Calu3 (cell line): ENCODE measurements at regions not wholly inside any gene's neighbourhood (a gene's known extent, or its start where the extent isn't known, plus 50 kb on each side); places are given as distances from the start of the nearest gene placed in this dataset.

Experiments used
- BruUV-seq: library from RNA; stranded (reverse); fragments of 400-500 nt; replicated peaks from 2 replicates; lab custom pipeline; 2021; lab: Mats Ljungman, UMichigan
- CTCF ChIA-PET: fragments of 300-600 bp; sonication (Branson Sonifier 250); formaldehyde crosslinking; loops from one replicate; lab custom pipeline; 2022; ENCODE audit warnings: antibody characterized with exemption; lab: Charles Lee
- DNase-seq: peaks from one replicate; pipeline ENCODE4 v3.0.0; 2022
- H3K27ac Mint-ChIP-seq: one replicate; pipeline ENCODE4 v1.8.0; 2022; ENCODE audit warnings: mixed read lengths; ENCODE audit not compliant: unreplicated experiment
- H3K27me3 Mint-ChIP-seq: one replicate; pipeline ENCODE4 v1.8.0; 2022; ENCODE audit warnings: mixed read lengths; ENCODE audit not compliant: unreplicated experiment
- H3K36me3 Mint-ChIP-seq: one replicate; pipeline ENCODE4 v1.8.0; 2022; ENCODE audit warnings: mild to moderate bottlenecking, moderate library complexity, mixed read lengths; ENCODE audit not compliant: insufficient read depth, unreplicated experiment
- H3K4me1 Mint-ChIP-seq: one replicate; pipeline ENCODE4 v1.8.0; 2022; ENCODE audit warnings: mild to moderate bottlenecking, low read depth, mixed read lengths; ENCODE audit not compliant: unreplicated experiment
- H3K4me3 Mint-ChIP-seq: one replicate; pipeline ENCODE4 v1.8.0; 2022; ENCODE audit warnings: mild to moderate bottlenecking, low read depth, moderate library complexity, mixed read lengths; ENCODE audit not compliant: unreplicated experiment
- H3K9me3 Mint-ChIP-seq: one replicate; pipeline ENCODE4 v1.8.0; 2022; ENCODE audit warnings: low read depth, mixed read lengths; ENCODE audit not compliant: unreplicated experiment
- CTCF ChIP-seq: fragments of 200-600 bp; IDR thresholded peaks from one replicate; pipeline ENCODE4 v1.8.0; 2022; ENCODE audit warnings: antibody characterized with exemption; ENCODE audit not compliant: unreplicated experiment
- intact Hi-C: fragments of 100-400 bp; cut with micrococcal nuclease; formaldehyde crosslinking; loops from one replicate; pipeline ENCODE4 v1.10.0; 2022; ENCODE audit not compliant: unreplicated experiment

DNA sequence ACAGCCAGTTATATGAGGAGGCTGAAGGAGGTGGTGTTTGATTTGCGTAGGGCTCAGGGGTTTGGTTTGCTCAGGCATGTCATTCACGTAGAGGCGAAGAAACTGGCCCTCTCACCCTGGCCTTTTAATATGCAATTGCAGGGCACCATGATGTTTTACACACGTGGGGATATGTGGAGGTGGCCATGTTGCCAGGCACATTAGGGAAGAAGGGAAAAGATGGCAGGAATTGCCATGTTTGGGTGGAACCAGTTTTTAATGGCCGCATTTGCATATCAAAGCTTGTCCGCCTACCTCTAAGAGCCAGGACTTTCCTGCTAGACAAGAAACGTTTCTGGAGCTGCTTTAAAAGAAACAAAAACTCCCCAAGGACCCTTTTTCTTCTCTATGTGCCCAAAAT is 1483.7 kb upstream of the GOT2 start:
- no peaks in the 10 kb centered on the region for H3K27me3 Mint-ChIP-seq
- BruUV-seq: no TSS peak
- no peaks in the 10 kb centered on the region for H3K4me1 Mint-ChIP-seq
- H3K4me3 Mint-ChIP-seq: no peak overlapping the region
- no peak for DNase-seq
- CTCF ChIA-PET: no interaction called here
- peaks cover 4% of the 10 kb centered on the region for H3K9me3 Mint-ChIP-seq
- intact Hi-C loops: no loop called here
- no peak for TF ChIP-seq CTCF
- H3K36me3 Mint-ChIP-seq: no peaks in the 10 kb centered on the region
- no peak overlapping the region for H3K27ac Mint-ChIP-seq

DNA sequence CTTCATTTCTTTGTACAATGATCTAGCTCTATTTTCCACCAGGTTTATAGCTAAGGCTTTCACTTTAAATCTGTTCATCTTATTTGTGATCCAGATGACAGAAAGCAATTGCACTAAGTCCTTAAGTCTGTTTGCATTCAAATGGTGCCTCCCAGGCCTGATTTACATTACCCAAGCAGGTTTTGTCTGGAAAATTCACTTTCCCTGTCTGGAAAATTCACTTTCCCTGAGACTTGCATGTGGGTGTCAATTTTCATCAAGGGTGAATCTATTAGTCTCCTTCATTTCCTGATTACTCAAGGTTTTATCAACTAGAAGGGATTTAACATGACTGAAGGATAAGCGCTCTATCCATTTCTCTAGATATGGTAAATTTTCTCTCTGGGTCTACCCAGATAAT is 1480.2 kb upstream of the GOT2 start:
- no peak overlapping the region for H3K27ac Mint-ChIP-seq
- no peak overlapping the region for H3K4me3 Mint-ChIP-seq
- H3K4me1 Mint-ChIP-seq: no peaks in the 10 kb centered on the region
- DNase-seq: no peak
- H3K27me3 Mint-ChIP-seq: no peaks in the 10 kb centered on the region
- intact Hi-C loops: no loop called here
- no peak for TF ChIP-seq CTCF
- no peaks in the 10 kb centered on the region for H3K36me3 Mint-ChIP-seq
- H3K9me3 Mint-ChIP-seq: peaks cover 10% of the 10 kb centered on the region
- CTCF ChIA-PET: interaction anchor here (0.9 kb wide), 1 partner anchor 564 kb away, joined by 8 read pairs; no protein-coding TSS in a partner anchor
- no TSS peak for BruUV-seq

- no TSS peak for BruUV-seq
- no peak overlapping the region for H3K27ac Mint-ChIP-seq
Observed at GRCh38 chr16:60206516-60206915, 1472.4 kb upstream of the GOT2 start.

DNA sequence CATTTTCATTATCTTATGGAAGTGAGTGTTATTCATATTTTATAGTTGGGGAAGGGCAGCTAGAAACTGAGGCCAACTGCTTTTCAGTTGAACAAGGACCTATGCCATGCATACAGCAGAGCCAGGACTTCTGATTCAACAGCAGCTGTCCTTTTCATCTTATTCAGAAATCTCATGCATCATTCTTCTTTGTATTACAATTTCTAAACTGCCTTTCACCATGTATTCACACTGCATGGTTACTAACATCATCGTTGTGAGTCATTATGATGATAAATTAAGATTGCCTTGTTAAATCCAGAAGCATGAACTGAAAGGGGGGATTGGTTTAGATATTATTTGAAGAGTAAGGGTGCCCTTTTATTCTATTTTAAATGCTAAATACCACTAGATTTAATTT is 1470.1 kb upstream of the GOT2 start:
- H3K4me1 Mint-ChIP-seq: no peaks in the 10 kb centered on the region
- intact Hi-C loops: loop anchor here (5.0 kb wide), 1 partner anchor 1392 kb away; no protein-coding TSS in a partner anchor

More at GRCh38 chr16:60206516-60206915, 1472.4 kb upstream of the GOT2 start:
- CTCF ChIA-PET: no interaction called here
- Mint-ChIP-seq H3K9me3 (peaks cover 5% of the 10 kb centered on the region), H3K4me1 (no peaks in the 10 kb centered on the region), H3K4me3 (no peak overlapping the region), H3K27me3 (no peaks in the 10 kb centered on the region), H3K36me3 (no peaks in the 10 kb centered on the region)
- DNase-seq: no peak
- no peak for TF ChIP-seq CTCF
- intact Hi-C loops: no loop called here

More for the DNA sequence above, 1470.1 kb upstream of the GOT2 start:
- Mint-ChIP-seq H3K27me3 (no peaks in the 10 kb centered on the region), H3K27ac (no peak overlapping the region), H3K4me3 (no peak overlapping the region), H3K9me3 (peaks cover 11% of the 10 kb centered on the region), H3K36me3 (no peaks in the 10 kb centered on the region)
- DNase-seq: no peak
- CTCF ChIA-PET: no interaction called here
- no peak for TF ChIP-seq CTCF
- BruUV-seq: no TSS peak
